Peyer's patch (tissue), 4 donors: ENCODE measurements at regions not wholly inside any gene's neighbourhood (a gene's known extent, or its start where the extent isn't known, plus 50 kb on each side); places are given as distances from the start of the nearest gene placed in this dataset.

Source experiments
- DNase-seq, 3 donors: peaks; one replicate each; pipeline ENCODE4 v3.0.0-alpha.2; 2017 to 2019
- H3K27ac ChIP-seq, 4 donors: fragments of 200-600 bp; sonication (generic); one replicate each; pipeline ENCODE4 v1.5.1; 2016 to 2019
- H3K27me3 ChIP-seq, 2 donors: fragments of 200-600 bp; sonication (generic); one replicate each; pipeline ENCODE4 v1.5.1; 2019
- H3K36me3 ChIP-seq, 3 donors: fragments of 200-600 bp; sonication (generic); one replicate each; pipeline ENCODE4 v1.5.1; 2016 to 2019
- H3K4me1 ChIP-seq, 4 donors: fragments of 200-600 bp; sonication (generic); one replicate each; pipeline ENCODE4 v1.5.1; 2016 to 2019
- H3K4me3 ChIP-seq, 4 donors: fragments of 200-600 bp; sonication (generic); 1 replicate in 3 of 4; 2 replicates in 1 of 4; pipeline ENCODE4 v1.5.1; 2016 to 2019; ENCODE audit warnings: mild to moderate bottlenecking in 1 of 4
- H3K9me3 ChIP-seq, 4 donors: fragments of 200-600 bp; sonication (generic); one replicate each; pipeline ENCODE4 v1.5.1; 2016 to 2019; ENCODE audit warnings: mild to moderate bottlenecking in 1 of 4
- CTCF ChIP-seq, 6 experiments: fragments of 450-650 bp in 4 of 6; fragments of 200-600 bp in 2 of 6; sonication (generic) in 1 of 6; IDR thresholded peaks; one replicate each; pipeline ENCODE4 v1.5.1; 2017 to 2019; ENCODE audit warnings: antibody characterized with exemption in 6 of 6, mild to moderate bottlenecking in 3 of 6, moderate library complexity in 1 of 6
- POLR2A ChIP-seq, 2 donors: fragments of 450-650 bp; IDR thresholded peaks; one replicate each; pipeline ENCODE4 v1.5.1; 2017; ENCODE audit warnings: antibody characterized with exemption in 2 of 2, mild to moderate bottlenecking in 2 of 2, moderate library complexity in 2 of 2

- no peak overlapping the region for H3K4me3 ChIP-seq
- DNase-seq: no peak
- no peak for TF ChIP-seq POLR2A (IDR thresholded peaks at IDR 0.05)
- no peak for TF ChIP-seq CTCF (IDR thresholded peaks at IDR 0.05)
Measured at GRCh38 chr3:194858382-194858781, 172.7 kb downstream of the FAM43A start.

GRCh38 chr3:194860725-194861124, 175.0 kb downstream of the FAM43A start:
- Histone ChIP-seq H3K4me3 (no peak overlapping the region), H3K4me1 (peaks cover 0 to 3% (median 0%) of the 10 kb centered on the region in 4 donors), H3K36me3 (no peaks in the 10 kb centered on the region), H3K27me3 (no peaks in the 10 kb centered on the region), H3K9me3 (no peaks in the 10 kb centered on the region), H3K27ac (no peak overlapping the region)
- TF ChIP-seq CTCF (IDR thresholded peaks at IDR 0.05) (no peak), POLR2A (IDR thresholded peaks at IDR 0.05) (no peak)
- no peak for DNase-seq

More at GRCh38 chr3:194858382-194858781, 172.7 kb downstream of the FAM43A start:
- Histone ChIP-seq H3K4me1 (peaks cover 0 to 14% (median 2%) of the 10 kb centered on the region in 4 donors), H3K9me3 (no peaks in the 10 kb centered on the region), H3K27me3 (no peaks in the 10 kb centered on the region), H3K36me3 (no peaks in the 10 kb centered on the region), H3K27ac (no peak overlapping the region)

GRCh38 chr3:194861375-194861774, 175.7 kb downstream of the FAM43A start:
- no peak overlapping the region for H3K4me3 ChIP-seq
- TF ChIP-seq CTCF (IDR thresholded peaks at IDR 0.05): no peak
- no peak for DNase-seq
- peaks cover 0 to 3% (median 0%) of the 10 kb centered on the region in 4 donors for H3K4me1 ChIP-seq
- no peaks in the 10 kb centered on the region for H3K27me3 ChIP-seq
- H3K36me3 ChIP-seq: no peaks in the 10 kb centered on the region
- no peak overlapping the region for H3K27ac ChIP-seq
- H3K9me3 ChIP-seq: no peaks in the 10 kb centered on the region

- H3K4me3 ChIP-seq: no peak overlapping the region
- no peak overlapping the region for H3K27ac ChIP-seq
- no peaks in the 10 kb centered on the region for H3K27me3 ChIP-seq
- H3K36me3 ChIP-seq: no peaks in the 10 kb centered on the region
- DNase-seq: no peak
- H3K9me3 ChIP-seq: no peaks in the 10 kb centered on the region
- TF ChIP-seq CTCF (IDR thresholded peaks at IDR 0.05): no peak
- TF ChIP-seq POLR2A (IDR thresholded peaks at IDR 0.05): no peak
- H3K4me1 ChIP-seq: peaks cover 0 to 16% (median 0%) of the 10 kb centered on the region in 4 donors
Measured at GRCh38 chr3:194865061-194865460, 179.4 kb downstream of the FAM43A start.

- TF ChIP-seq POLR2A (IDR thresholded peaks at IDR 0.05) (no peak), CTCF (IDR thresholded peaks at IDR 0.05) (no peak)
Measured at GRCh38 chr3:194865615-194866014, 179.9 kb downstream of the FAM43A start.

GRCh38 chr3:194866236-194866635, 180.6 kb downstream of the FAM43A start:
- TF ChIP-seq POLR2A (IDR thresholded peaks at IDR 0.05) (no peak), CTCF (IDR thresholded peaks at IDR 0.05) (no peak)
- Histone ChIP-seq H3K9me3 (no peaks in the 10 kb centered on the region), H3K27me3 (no peaks in the 10 kb centered on the region), H3K27ac (no peak overlapping the region), H3K36me3 (no peaks in the 10 kb centered on the region), H3K4me1 (peaks cover 0 to 22% (median 2%) of the 10 kb centered on the region in 4 donors), H3K4me3 (no peak overlapping the region)
- no peak for DNase-seq

More at GRCh38 chr3:194865615-194866014, 179.9 kb downstream of the FAM43A start:
- Histone ChIP-seq H3K27me3 (no peaks in the 10 kb centered on the region), H3K9me3 (no peaks in the 10 kb centered on the region), H3K4me1 (peaks cover 0 to 21% (median 2%) of the 10 kb centered on the region in 4 donors), H3K36me3 (no peaks in the 10 kb centered on the region), H3K4me3 (no peak overlapping the region), H3K27ac (no peak overlapping the region)
- no peak for DNase-seq
